Endothelial cell of umbilical vein (primary cell): ENCODE measurements at regions not wholly inside any gene's neighbourhood (a gene's known extent, or its start where the extent isn't known, plus 50 kb on each side); places are given as distances from the start of the nearest gene placed in this dataset.

Source experiments
- BruUV-seq: library from RNA; stranded (reverse); fragments of 400-500 nt; replicated peaks from 2 replicates; lab custom pipeline; 2021; lab: Mats Ljungman, UMichigan
- CTCF ChIA-PET: fragments of 300-600, 350-600 bp; sonication (Branson Sonifier 250); formaldehyde crosslinking; loops from one replicate; lab custom pipeline; 2021; ENCODE audit warnings: antibody characterized with exemption, inconsistent platforms; lab: Charles Lee
- POLR2A ChIA-PET: fragments of 300-600, 350-600 bp; sonication (Branson Sonifier 250); formaldehyde crosslinking; loops from one replicate; lab custom pipeline; 2021; ENCODE audit warnings: antibody characterized with exemption, inconsistent platforms; lab: Charles Lee
- DNase-seq: peaks from one replicate; pipeline ENCODE4 v3.0.0-alpha.2; 2011; ENCODE audit warnings: low read depth, low spot score
- FAIRE-seq: peaks from 2 replicates; lab custom pipeline; 2011; peaks lifted over from hg19 to GRCh38; lab: Jason Lieb, UNC
- H2AFZ ChIP-seq: 2 replicates; pipeline ENCODE4 v1.6.0; 2012; ENCODE audit warnings: low read depth, low read length, control low read depth, inconsistent platforms
- H3K27ac ChIP-seq: 2 replicates; pipeline ENCODE4 v1.5.1; 2011; ENCODE audit warnings: low read depth, mild to moderate bottlenecking, control low read depth, low read length, moderate library complexity; ENCODE audit not compliant: insufficient read depth
- H3K27me3 ChIP-seq, 2 experiments: 2 replicates each; pipeline versions ENCODE4 v1.6.0 to v1.6.1; 2011; ENCODE audit warnings: low read length in 2 of 2, mixed read lengths in 1 of 2; ENCODE audit not compliant: control insufficient read depth in 2 of 2, insufficient read depth in 2 of 2
- H3K36me3 ChIP-seq, 2 experiments: 2 replicates in 1 of 2; 3 replicates in 1 of 2; pipeline ENCODE4 v1.5.1; 2011; ENCODE audit warnings: low read length in 2 of 2, mild to moderate bottlenecking in 1 of 2, moderate library complexity in 1 of 2; ENCODE audit not compliant: control insufficient read depth in 2 of 2, insufficient read depth in 2 of 2; ENCODE audit errors: extremely low read depth in 1 of 2
- H3K4me1 ChIP-seq: 3 replicates; pipeline ENCODE4 v1.5.1; 2011; ENCODE audit warnings: mild to moderate bottlenecking, low read length; ENCODE audit not compliant: control insufficient read depth, insufficient read depth; ENCODE audit errors: extremely low read depth
- H3K4me2 ChIP-seq: 2 replicates; pipeline ENCODE4 v1.6.1; 2011; ENCODE audit warnings: low read length, control low read depth, mixed read lengths; ENCODE audit not compliant: insufficient read depth
- H3K4me3 ChIP-seq, 3 experiments: fragments of 200-600 bp in 1 of 3; sonication (generic), shearing (Covaris generic) in 1 of 3; replicated peaks in 1 of 3; 2 replicates each; pipeline ENCODE4 v1.5.1; 2011 to 2016; ENCODE audit warnings: control low read depth in 3 of 3, low read length in 3 of 3, mild to moderate bottlenecking in 2 of 3, inconsistent platforms in 1 of 3, low read depth in 1 of 3, moderate library complexity in 1 of 3; ENCODE audit not compliant: insufficient read depth in 1 of 3
- H3K79me2 ChIP-seq: 2 replicates; pipeline ENCODE4 v1.6.0; 2012; ENCODE audit warnings: low read length, inconsistent platforms; ENCODE audit not compliant: control insufficient read depth, insufficient read depth
- H3K9ac ChIP-seq: replicated peaks from 2 replicates; pipeline ENCODE3; 2011; ENCODE audit warnings: low read length, control low read depth; ENCODE audit not compliant: insufficient read depth; ENCODE audit errors: extremely low read depth
- H3K9me1 ChIP-seq: replicated peaks from 3 replicates; pipeline ENCODE4 v1.6.0; 2011; ENCODE audit warnings: mild to moderate bottlenecking, low read length; ENCODE audit not compliant: control insufficient read depth, insufficient read depth; ENCODE audit errors: extremely low read depth
- H3K9me3 ChIP-seq: replicated peaks from 2 replicates; pipeline ENCODE4 v1.5.1; 2012; ENCODE audit warnings: low read length, inconsistent platforms; ENCODE audit not compliant: control insufficient read depth, insufficient read depth
- H4K20me1 ChIP-seq: replicated peaks from 2 replicates; pipeline ENCODE3; 2011; ENCODE audit warnings: mild to moderate bottlenecking, low read length; ENCODE audit not compliant: control insufficient read depth, insufficient read depth; ENCODE audit errors: extremely low read depth
- CTCF ChIP-seq, 2 donors: IDR thresholded peaks; 1 replicate in 1 of 2; 2 replicates in 1 of 2; pipeline ENCODE4 v1.5.1; 2011; ENCODE audit warnings: low read length in 2 of 2, mild to moderate bottlenecking in 2 of 2, moderate library complexity in 2 of 2, control low read depth in 1 of 2, inconsistent platforms in 1 of 2, low read depth in 1 of 2; ENCODE audit not compliant: insufficient read depth in 1 of 2; ENCODE audit errors: extremely low read depth in 1 of 2
- EZH2 ChIP-seq: IDR thresholded peaks from 2 replicates; pipeline ENCODE4 v1.6.1; 2012; ENCODE audit warnings: borderline replicate concordance, low read depth, mild to moderate bottlenecking, moderate library complexity, low read length, inconsistent platforms; ENCODE audit not compliant: severe bottlenecking
- FOS ChIP-seq: IDR thresholded peaks from 2 replicates; pipeline ENCODE4 v1.6.1; 2011; ENCODE audit warnings: mild to moderate bottlenecking, low read length, moderate library complexity, borderline replicate concordance; ENCODE audit not compliant: insufficient read depth
- GATA2 ChIP-seq: IDR thresholded peaks from 2 replicates; pipeline ENCODE4 v1.7.0; 2011; ENCODE audit warnings: low read depth, mild to moderate bottlenecking, moderate library complexity, mixed read lengths, low read length; ENCODE audit not compliant: insufficient read length, insufficient read depth
- JUN ChIP-seq: IDR thresholded peaks from 2 replicates; pipeline ENCODE4 v1.6.1; 2011; ENCODE audit warnings: borderline replicate concordance, low read depth; ENCODE audit not compliant: insufficient read length, insufficient read depth
- MYC ChIP-seq: IDR thresholded peaks from one replicate; pipeline ENCODE4 v1.6.1; 2011; ENCODE audit warnings: mild to moderate bottlenecking, low read depth, low read length
- POLR2A ChIP-seq: IDR thresholded peaks from 2 replicates; pipeline ENCODE4 v1.6.1; 2012; ENCODE audit warnings: low read depth, mild to moderate bottlenecking, control low read depth, low read length
- POLR2AphosphoS5 ChIP-seq: IDR thresholded peaks from 2 replicates; pipeline ENCODE4 v1.6.1; 2012; ENCODE audit warnings: low read depth, mild to moderate bottlenecking, control low read depth, low read length, moderate library complexity; ENCODE audit not compliant: insufficient read depth
- dilution Hi-C: fragments of 300-500 bp; cut with MboI; formaldehyde crosslinking; loops from one replicate; pipeline ENCODE4 v1.15.0; 2019; ENCODE audit warnings: low sequenced_read_pairs; ENCODE audit not compliant: extremely low pct_ligation_motif_present
- intact Hi-C: fragments of 100-400 bp; cut with micrococcal nuclease; formaldehyde crosslinking; loops from one replicate; pipeline ENCODE4 v1.10.0; 2022
- TF ChIP-seq, protein P1 (sequence below): IDR thresholded peaks from 2 replicates; pipeline ENCODE4 v1.6.1; 2011; ENCODE audit not compliant: insufficient read depth, insufficient read length

GRCh38 chr2:208970070-208970469 lies 453.8 kb upstream of the MAP2 start:
- dilution Hi-C loops = no loop called here
- H3K9me3 ChIP-seq = peaks cover 7% of the 10 kb centered on the region

More at GRCh38 chr2:208970070-208970469, 453.8 kb upstream of the MAP2 start:
- Histone ChIP-seq H3K9me1 (no peaks in the 10 kb centered on the region), H3K36me3 (no peaks in the 10 kb centered on the region), H3K27ac (no peak overlapping the region), H3K4me3 (no peak overlapping the region), H3K79me2 (no peaks in the 10 kb centered on the region), H3K9ac (no peak overlapping the region), H3K27me3 (no peaks in the 10 kb centered on the region), H3K4me1 (no peaks in the 10 kb centered on the region), H4K20me1 (no peaks in the 10 kb centered on the region), H3K4me2 (no peak overlapping the region), H2AFZ (no peak overlapping the region)
- CTCF ChIA-PET = no interaction called here
- no peak for DNase-seq
- no peak for TF ChIP-seq MYC
- no peak for TF ChIP-seq GATA2
- TF ChIP-seq EZH2 = no peak
- no peak for TF ChIP-seq POLR2AphosphoS5
- TF ChIP-seq, protein P1, sequence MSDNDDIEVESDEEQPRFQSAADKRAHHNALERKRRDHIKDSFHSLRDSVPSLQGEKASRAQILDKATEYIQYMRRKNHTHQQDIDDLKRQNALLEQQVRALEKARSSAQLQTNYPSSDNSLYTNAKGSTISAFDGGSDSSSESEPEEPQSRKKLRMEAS = no peak
- TF ChIP-seq FOS = no peak
- no peak for TF ChIP-seq JUN
- no peak for TF ChIP-seq POLR2A
- no peak for TF ChIP-seq CTCF (IDR thresholded peaks at IDR 0.05; ENCODE audit: extremely low read depth in 1 of 2, insufficient read depth in 1 of 2, low read depth in 1 of 2, low read length in 2 of 2)
- POLR2A ChIA-PET = no interaction called here
- no peak for FAIRE-seq
- no TSS peak for BruUV-seq
- intact Hi-C loops = no loop called here
